Activated CD4-positive, alpha-beta memory T cell treated with anti-CD3 and anti-CD28 coated beads for 36 hours (primary cell): ENCODE measurements at regions not wholly inside any gene's neighbourhood (a gene's known extent, or its start where the extent isn't known, plus 50 kb on each side); places are given as distances from the start of the nearest gene placed in this dataset.
"Not testable (repeated sequence)": the region's sequence is repeated elsewhere in the genome, so short reads cannot be mapped to it uniquely, and the experiment has no call there.

Experiments
- CTCF ChIA-PET: fragments of 350-600 bp; sonication (Branson Sonifier 250); formaldehyde crosslinking; loops from one replicate; lab custom pipeline; 2021; ENCODE audit warnings: antibody characterized with exemption, inconsistent platforms; lab: Charles Lee
- POLR2A ChIA-PET: fragments of 350-600 bp; sonication (Branson Sonifier 250); formaldehyde crosslinking; loops from one replicate; lab custom pipeline; 2021; ENCODE audit warnings: antibody characterized with exemption; lab: Charles Lee
- DNase-seq: peaks from one replicate; pipeline ENCODE4 v3.0.0-alpha.2; 2020
- H3K27ac Mint-ChIP-seq: one replicate; pipeline ENCODE4 v1.8.0; 2021; ENCODE audit warnings: mixed read lengths
- H3K27me3 Mint-ChIP-seq: one replicate; pipeline ENCODE4 v1.8.0; 2021; ENCODE audit warnings: mixed read lengths
- H3K36me3 Mint-ChIP-seq: one replicate; pipeline ENCODE4 v1.8.0; 2021; ENCODE audit warnings: mixed read lengths
- H3K4me1 Mint-ChIP-seq: one replicate; pipeline ENCODE4 v1.8.0; 2021; ENCODE audit warnings: low read depth, mixed read lengths
- H3K4me3 Mint-ChIP-seq: one replicate; pipeline ENCODE4 v1.8.0; 2021; ENCODE audit warnings: mild to moderate bottlenecking, mixed read lengths
- H3K9me3 Mint-ChIP-seq: one replicate; pipeline ENCODE4 v1.8.0; 2021; ENCODE audit warnings: mixed read lengths
- intact Hi-C: fragments of 100-400 bp; cut with micrococcal nuclease; formaldehyde crosslinking; loops from one replicate; pipeline ENCODE4 v1.15.1; 2023

DNA sequence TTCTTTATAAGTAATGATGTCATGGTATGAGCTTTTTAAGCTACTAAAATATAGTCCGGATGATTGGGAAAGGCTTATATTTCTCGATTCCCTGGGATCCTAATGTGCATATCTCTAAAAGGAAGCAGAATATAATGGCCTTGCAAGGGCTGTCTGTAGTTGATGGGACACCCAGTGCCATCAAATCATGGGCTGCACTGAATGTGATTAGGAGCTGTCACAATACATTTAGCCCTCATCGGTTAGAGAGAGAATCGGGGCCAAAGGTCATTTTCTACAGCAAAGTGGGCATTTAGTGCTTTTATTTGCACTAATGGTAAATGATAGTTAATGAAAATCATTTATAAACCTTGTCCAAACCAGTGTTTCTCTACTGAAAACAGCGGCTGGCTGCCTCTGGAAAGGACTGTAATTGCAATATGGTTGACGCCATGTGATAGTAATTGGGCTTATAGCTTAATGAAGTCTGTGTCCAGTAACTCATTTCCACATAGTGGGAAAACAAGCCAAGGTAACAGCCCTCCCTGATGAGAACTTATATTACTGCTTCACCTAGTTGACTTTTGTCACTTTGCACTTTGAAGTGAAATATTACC, 265.0 kb upstream of the AZI2 start:
- no peak for DNase-seq
- intact Hi-C loops = no loop called here
- CTCF ChIA-PET = no interaction called here

DNA sequence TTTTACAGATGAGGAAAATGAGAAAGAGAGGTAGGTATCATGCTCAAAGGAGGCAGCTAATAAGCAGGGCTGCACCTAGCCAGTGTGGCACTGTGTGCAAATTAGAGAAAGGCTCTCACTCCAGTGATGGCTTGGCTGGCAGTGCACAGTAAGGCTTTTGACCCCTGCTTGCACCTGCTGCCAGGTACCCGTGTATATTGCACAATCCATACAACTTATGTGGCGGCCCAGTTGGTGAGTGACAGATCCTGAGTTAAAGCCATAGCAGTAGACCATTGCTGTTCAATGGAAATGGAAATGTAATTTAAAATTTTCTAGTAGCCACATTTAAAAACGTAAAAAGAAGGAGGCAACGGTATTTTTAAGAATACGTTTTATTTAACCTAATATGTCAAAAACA, 266.4 kb upstream of the AZI2 start:
- intact Hi-C loops = no loop called here
- H3K27me3 Mint-ChIP-seq = no peaks in the 10 kb centered on the region

More for the DNA sequence above, 265.0 kb upstream of the AZI2 start:
- POLR2A ChIA-PET = no interaction called here
- Mint-ChIP-seq H3K36me3 (no peaks in the 10 kb centered on the region), H3K4me3 (no peak overlapping the region), H3K4me1 (no peaks in the 10 kb centered on the region), H3K9me3 (no peaks in the 10 kb centered on the region), H3K27ac (no peak overlapping the region), H3K27me3 (no peaks in the 10 kb centered on the region)

GRCh38 chr3:28615971-28616370, 267.3 kb upstream of the AZI2 start:
- intact Hi-C loops = no loop called here
- Mint-ChIP-seq H3K4me1 (no peaks in the 10 kb centered on the region), H3K27me3 (no peaks in the 10 kb centered on the region), H3K27ac (no peak overlapping the region), H3K4me3 (no peak overlapping the region), H3K36me3 (no peaks in the 10 kb centered on the region), H3K9me3 (peaks cover 2% of the 10 kb centered on the region)
- CTCF ChIA-PET = no interaction called here
- no peak for DNase-seq
- POLR2A ChIA-PET = no interaction called here

More for the DNA sequence above, 266.4 kb upstream of the AZI2 start:
- CTCF ChIA-PET = no interaction called here
- Mint-ChIP-seq H3K36me3 (no peaks in the 10 kb centered on the region), H3K27ac (no peak overlapping the region), H3K4me1 (no peaks in the 10 kb centered on the region), H3K4me3 (no peak overlapping the region), H3K9me3 (peaks cover 2% of the 10 kb centered on the region)
- DNase-seq = no peak
- POLR2A ChIA-PET = no interaction called here

DNA sequence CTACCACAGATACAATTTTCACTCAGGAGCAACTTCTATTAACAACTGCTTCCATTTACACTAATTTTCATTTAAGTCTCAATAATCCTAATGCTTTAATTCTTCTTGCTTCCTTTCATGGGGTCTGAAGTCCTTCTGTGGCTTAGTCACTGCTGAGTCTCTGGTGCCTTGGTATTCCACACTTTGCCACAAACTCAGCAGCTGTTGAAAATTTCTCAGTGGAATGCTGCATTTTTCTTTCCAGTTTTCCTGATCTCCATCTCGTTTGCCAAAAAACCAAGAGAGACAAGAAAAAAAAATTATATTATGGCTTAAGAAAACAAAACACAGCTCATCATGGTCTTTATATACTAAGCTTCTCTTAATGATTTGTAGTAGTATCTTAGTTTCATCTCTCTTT, 269.2 kb upstream of the AZI2 start:
- intact Hi-C loops = no loop called here
- Mint-ChIP-seq H3K4me3 (no peak overlapping the region), H3K27ac (no peak overlapping the region), H3K4me1 (no peaks in the 10 kb centered on the region), H3K36me3 (no peaks in the 10 kb centered on the region), H3K27me3 (no peaks in the 10 kb centered on the region), H3K9me3 (peaks cover 5% of the 10 kb centered on the region)
- DNase-seq = no peak
- CTCF ChIA-PET = interaction anchor here (1.0 kb wide), 1 partner anchor 50 kb away, joined by 3 read pairs; no protein-coding TSS in a partner anchor
- POLR2A ChIA-PET = no interaction called here

DNA sequence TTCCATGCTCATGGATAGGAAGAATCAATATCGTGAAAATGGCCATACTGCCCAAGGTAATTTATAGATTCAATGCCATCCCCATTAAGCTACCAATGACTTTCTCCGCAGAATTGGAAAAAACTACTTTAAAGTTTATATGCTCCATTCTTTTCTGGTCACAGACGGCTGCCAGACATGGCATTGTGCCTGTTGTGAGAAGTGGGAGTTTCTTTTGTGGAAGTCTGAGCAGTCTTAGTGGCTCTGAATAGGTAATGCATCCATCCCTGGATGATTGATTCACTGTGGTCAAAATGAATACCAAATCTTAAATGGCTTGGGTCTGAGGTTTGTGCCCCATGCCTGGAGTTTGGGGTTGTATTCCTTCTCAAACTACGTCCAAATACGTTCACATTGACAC, 274.5 kb upstream of the AZI2 start:
- POLR2A ChIA-PET = no interaction called here
- CTCF ChIA-PET = no interaction called here
- Mint-ChIP-seq H3K27me3 (no peaks in the 10 kb centered on the region), H3K27ac (no peak overlapping the region), H3K36me3 (no peaks in the 10 kb centered on the region), H3K9me3 (peaks cover 5% of the 10 kb centered on the region), H3K4me3 (no peak overlapping the region), H3K4me1 (no peaks in the 10 kb centered on the region)
- intact Hi-C loops = no loop called here
- no peak for DNase-seq

- POLR2A ChIA-PET = no interaction called here
- H3K4me3 Mint-ChIP-seq = no peak overlapping the region
- no peak overlapping the region for H3K27ac Mint-ChIP-seq
- CTCF ChIA-PET = no interaction called here
- intact Hi-C loops = no loop called here
- no peaks in the 10 kb centered on the region for H3K4me1 Mint-ChIP-seq
- H3K36me3 Mint-ChIP-seq = no peaks in the 10 kb centered on the region
- no peak for DNase-seq
- no peaks in the 10 kb centered on the region for H3K27me3 Mint-ChIP-seq
- H3K9me3 Mint-ChIP-seq = peaks cover 5% of the 10 kb centered on the region
Observed at GRCh38 chr3:28624084-28624483, 275.5 kb upstream of the AZI2 start.

DNA sequence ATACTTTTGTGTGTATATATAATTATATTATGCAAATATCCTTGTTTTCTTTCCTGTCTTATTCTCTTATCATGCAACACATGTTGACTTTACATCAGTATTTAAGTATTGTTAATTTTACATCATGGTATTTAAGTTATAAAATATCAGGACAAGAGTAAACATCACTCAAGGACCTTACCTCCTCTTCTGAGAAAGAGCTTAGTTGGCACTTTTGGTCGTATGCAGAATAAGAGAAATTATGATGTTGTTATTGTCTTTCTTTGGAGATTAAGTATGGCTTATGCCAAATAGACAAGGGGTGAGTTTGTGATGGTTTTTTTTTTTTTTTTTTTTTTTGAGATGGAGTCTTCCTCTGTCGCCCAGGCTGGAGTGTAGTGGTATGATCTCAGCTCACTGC, 279.2 kb upstream of the AZI2 start:
- H3K27ac Mint-ChIP-seq, H3K9me3 Mint-ChIP-seq, intact Hi-C loops, H3K36me3 Mint-ChIP-seq, DNase-seq, CTCF ChIA-PET, H3K27me3 Mint-ChIP-seq, POLR2A ChIA-PET, H3K4me1 Mint-ChIP-seq, H3K4me3 Mint-ChIP-seq: not testable (repeated sequence)

- H3K4me1 Mint-ChIP-seq = no peaks in the 10 kb centered on the region
- H3K27me3 Mint-ChIP-seq = no peaks in the 10 kb centered on the region
- H3K27ac Mint-ChIP-seq = no peak overlapping the region
- POLR2A ChIA-PET = no interaction called here
- H3K4me3 Mint-ChIP-seq = no peak overlapping the region
- intact Hi-C loops = no loop called here
- no peaks in the 10 kb centered on the region for H3K36me3 Mint-ChIP-seq
- CTCF ChIA-PET = interaction anchor here (0.7 kb wide), 1 partner anchor 430 kb away, joined by 4 read pairs; no protein-coding TSS in a partner anchor
- no peaks in the 10 kb centered on the region for H3K9me3 Mint-ChIP-seq
- no peak for DNase-seq
Observed at GRCh38 chr3:28634019-28634418, 285.4 kb upstream of the AZI2 start.

DNA sequence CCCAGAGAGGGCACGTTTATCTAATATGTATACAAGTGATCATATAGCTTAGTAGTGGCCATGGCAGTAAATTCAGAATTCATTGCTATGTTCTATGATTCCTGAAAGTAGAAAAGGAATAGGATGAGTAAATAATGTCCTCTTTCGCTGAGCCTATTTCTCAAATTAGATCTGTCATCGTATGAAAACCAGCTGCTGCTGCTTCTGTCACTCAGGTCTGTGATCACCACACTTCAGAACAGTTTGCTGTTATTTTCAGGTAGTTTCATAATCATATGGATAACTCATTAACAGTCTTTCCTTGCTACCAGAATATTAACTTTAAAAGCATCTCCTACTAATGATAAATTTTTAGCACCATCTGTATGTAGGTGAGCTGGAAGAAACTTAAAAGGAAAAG, 289.1 kb upstream of the AZI2 start:
- no peaks in the 10 kb centered on the region for H3K4me1 Mint-ChIP-seq
- ChIA-PET CTCF (interaction anchor here (1.6 kb wide), 1 partner anchor 30 kb away, joined by 3 read pairs; no protein-coding TSS in a partner anchor), POLR2A (no interaction called here)
- no peaks in the 10 kb centered on the region for H3K36me3 Mint-ChIP-seq
- intact Hi-C loops = no loop called here
- no peaks in the 10 kb centered on the region for H3K9me3 Mint-ChIP-seq
- no peaks in the 10 kb centered on the region for H3K27me3 Mint-ChIP-seq
- H3K27ac Mint-ChIP-seq = no peak overlapping the region
- DNase-seq = no peak
- no peak overlapping the region for H3K4me3 Mint-ChIP-seq

- Mint-ChIP-seq H3K36me3 (no peaks in the 10 kb centered on the region), H3K4me3 (no peak overlapping the region), H3K4me1 (no peaks in the 10 kb centered on the region), H3K27me3 (no peaks in the 10 kb centered on the region), H3K9me3 (no peaks in the 10 kb centered on the region), H3K27ac (no peak overlapping the region)
- intact Hi-C loops = no loop called here
- DNase-seq = no peak
- ChIA-PET CTCF (no interaction called here), POLR2A (no interaction called here)
Observed at GRCh38 chr3:28645149-28645548, 296.5 kb upstream of the AZI2 start.

- Mint-ChIP-seq H3K27me3 (no peaks in the 10 kb centered on the region), H3K9me3 (no peaks in the 10 kb centered on the region), H3K27ac (no peak overlapping the region), H3K4me3 (no peak overlapping the region), H3K4me1 (no peaks in the 10 kb centered on the region), H3K36me3 (no peaks in the 10 kb centered on the region)
- no peak for DNase-seq
- ChIA-PET POLR2A (no interaction called here), CTCF (no interaction called here)
- intact Hi-C loops = no loop called here
Observed at GRCh38 chr3:28646435-28646834, 297.8 kb upstream of the AZI2 start.

DNA sequence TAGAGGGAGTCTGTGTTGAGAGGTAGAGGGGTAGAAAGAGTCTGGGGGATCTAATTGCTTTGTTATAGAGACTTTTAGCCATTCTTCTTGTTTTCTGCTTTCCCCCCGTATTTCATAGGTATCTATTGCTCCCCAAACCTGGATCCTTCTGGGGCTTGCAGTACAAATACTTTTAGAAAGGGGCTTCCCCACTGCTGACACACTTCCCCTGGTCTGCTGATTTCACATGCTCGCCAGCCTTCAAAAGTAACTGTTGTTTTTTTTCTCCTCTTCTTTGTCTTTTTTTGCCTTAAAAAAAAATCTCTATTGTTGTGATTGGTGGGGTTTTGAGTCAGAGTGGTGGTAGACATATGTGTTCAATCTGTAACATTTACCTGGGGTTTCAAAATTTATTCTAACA, 300.6 kb upstream of the AZI2 start:
- H3K27me3 Mint-ChIP-seq = no peaks in the 10 kb centered on the region
- intact Hi-C loops = no loop called here
- H3K36me3 Mint-ChIP-seq = no peaks in the 10 kb centered on the region
- POLR2A ChIA-PET = no interaction called here
- H3K4me1 Mint-ChIP-seq = no peaks in the 10 kb centered on the region
- no peak overlapping the region for H3K27ac Mint-ChIP-seq
- DNase-seq = no peak
- CTCF ChIA-PET = no interaction called here
- H3K4me3 Mint-ChIP-seq = no peak overlapping the region
- H3K9me3 Mint-ChIP-seq = no peaks in the 10 kb centered on the region

GRCh38 chr3:28651159-28651558, 302.5 kb upstream of the AZI2 start:
- Mint-ChIP-seq H3K27ac (no peak overlapping the region), H3K4me3 (no peak overlapping the region), H3K27me3 (no peaks in the 10 kb centered on the region), H3K4me1 (no peaks in the 10 kb centered on the region), H3K36me3 (no peaks in the 10 kb centered on the region), H3K9me3 (no peaks in the 10 kb centered on the region)
- CTCF ChIA-PET = no interaction called here
- intact Hi-C loops = no loop called here
- POLR2A ChIA-PET = no interaction called here
- DNase-seq = no peak
